HG02981 (cell line): ENCODE measurements at regions not wholly inside any gene's neighbourhood (a gene's known extent, or its start where the extent isn't known, plus 50 kb on each side); places are given as distances from the start of the nearest gene placed in this dataset.

Experiments used
- ATAC-seq: cut with Tn5 transposase; IDR thresholded peaks from one replicate; pipeline ENCODE4 v1.9.1; 2021; ENCODE audit warnings: mild to moderate bottlenecking, moderate library complexity; ENCODE audit not compliant: unreplicated experiment

DNA sequence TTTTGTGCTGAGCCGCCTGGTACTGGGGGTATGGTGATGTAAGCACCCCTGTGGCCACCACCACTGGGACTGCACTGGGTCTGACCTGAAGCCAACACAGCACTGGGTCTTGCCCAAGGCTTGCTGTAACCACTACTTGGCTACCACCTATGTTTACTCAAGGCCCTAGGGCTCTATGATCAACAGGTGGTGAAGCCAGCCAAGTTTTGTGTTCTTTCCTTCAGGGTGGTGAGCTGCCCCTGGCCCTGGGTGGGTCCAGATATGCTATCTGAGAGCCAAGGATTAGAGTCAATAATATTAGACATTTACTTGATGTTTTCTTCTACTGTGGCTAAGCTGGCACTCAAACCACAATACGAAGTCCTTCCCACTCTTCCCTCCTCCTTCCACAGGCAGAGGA, 55.1 kb upstream of the PAGE4 start:
- ATAC-seq, result no peak

GRCh38 chrX:49767236-49767635, 61.9 kb upstream of the PAGE4 start:
- ATAC-seq, result no peak

- no peak for ATAC-seq
These were observed 66.5 kb upstream of the PAGE1 start for GRCh38 chrX:49762175-49762720.

DNA sequence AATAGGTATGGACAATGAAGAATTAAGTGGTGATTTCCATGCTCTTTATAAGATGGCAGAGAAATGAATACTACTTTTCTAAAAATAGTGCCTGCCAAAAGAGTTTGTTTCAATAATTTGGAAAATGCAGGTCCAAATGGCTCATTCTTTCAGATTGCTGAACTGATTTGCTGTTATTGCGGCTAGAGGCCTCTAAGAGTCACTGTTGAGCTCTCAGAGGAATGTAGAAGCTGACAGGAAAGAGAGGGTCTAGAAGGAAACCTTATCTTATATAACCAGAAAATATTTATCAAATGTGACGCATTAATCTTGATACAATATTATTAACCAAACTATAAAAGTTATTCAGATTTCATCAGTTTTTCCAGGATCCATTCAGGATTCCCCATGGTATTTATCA, 65.7 kb upstream of the PAGE1 start:
- ATAC-seq, result no peak

DNA sequence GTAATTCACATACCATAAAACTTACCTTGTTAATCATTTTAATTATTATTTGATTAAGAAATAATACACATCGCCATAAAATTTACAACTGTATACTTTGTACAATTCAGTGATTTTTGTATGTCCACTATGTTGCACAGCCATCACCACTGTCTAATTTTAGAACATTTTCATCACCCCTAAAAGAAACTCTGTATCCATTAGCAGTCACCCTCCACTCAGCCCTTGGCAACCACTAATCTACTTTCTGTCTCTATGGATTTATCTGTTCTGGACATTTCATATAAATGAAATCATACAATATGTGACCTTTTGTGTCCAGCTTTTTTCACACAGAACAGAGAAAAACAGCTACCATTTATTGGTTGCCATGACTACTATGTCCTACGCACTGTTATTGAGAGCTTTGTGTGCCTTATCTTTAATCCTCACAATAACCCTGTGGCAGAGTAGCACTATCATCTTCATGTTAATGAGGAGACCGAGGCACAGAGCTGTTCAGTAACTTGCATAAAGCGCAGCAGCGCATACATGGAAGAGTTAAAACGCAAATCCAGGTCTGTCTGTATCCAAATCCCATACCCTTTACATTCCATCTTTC, 64.6 kb upstream of the PAGE1 start:
- ATAC-seq, result no peak

DNA sequence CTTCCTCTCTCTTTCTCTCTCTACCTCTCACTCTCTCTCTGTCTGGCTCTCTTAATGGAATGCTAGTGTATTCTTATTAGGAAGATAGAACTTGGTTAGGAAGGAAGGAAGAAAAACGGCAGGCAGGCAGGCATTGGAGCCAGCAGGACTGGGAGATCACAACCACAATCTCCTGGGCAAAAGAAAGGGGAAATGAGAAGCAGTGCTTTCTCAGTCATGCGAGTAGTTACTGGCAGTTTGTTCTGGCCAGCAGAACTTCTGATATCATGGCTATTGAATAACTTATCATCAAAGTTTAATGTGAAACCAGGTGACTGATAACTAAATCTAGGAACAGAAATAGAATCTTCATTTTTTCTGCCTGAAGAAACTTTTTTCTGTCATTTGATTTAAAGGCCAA, 60.9 kb upstream of the PAGE1 start:
- no peak for ATAC-seq

DNA sequence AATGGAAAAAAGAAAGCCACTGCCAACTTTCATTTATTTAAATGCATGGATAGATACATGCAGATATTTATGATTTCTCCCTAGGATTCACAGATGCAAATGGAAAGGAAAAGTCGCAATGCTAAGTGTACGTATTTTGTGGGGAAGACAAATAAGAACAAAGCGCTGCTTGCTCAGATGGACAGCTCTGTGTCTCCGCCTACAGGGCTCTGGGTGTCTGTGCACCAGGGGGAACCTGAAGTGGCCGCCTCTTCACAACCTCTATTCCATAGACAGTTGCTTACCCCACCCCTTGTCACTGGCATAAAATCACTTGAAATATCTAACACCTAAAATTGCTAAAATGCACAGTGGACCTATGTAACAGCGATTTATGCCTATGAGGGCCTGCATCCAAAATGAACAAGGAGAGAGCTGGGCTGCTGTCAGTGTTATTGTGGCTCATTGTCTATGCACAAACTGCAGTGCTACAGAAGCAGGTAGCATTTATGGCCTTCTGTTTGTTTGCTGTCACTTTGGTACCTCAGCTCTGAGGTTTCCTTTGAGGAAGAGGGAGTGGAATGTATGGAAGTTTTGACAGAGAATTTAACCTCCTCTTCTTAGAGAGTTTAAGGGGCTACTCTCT, 58.6 kb upstream of the PAGE1 start:
- peak; percentile 54 for ATAC-seq

DNA sequence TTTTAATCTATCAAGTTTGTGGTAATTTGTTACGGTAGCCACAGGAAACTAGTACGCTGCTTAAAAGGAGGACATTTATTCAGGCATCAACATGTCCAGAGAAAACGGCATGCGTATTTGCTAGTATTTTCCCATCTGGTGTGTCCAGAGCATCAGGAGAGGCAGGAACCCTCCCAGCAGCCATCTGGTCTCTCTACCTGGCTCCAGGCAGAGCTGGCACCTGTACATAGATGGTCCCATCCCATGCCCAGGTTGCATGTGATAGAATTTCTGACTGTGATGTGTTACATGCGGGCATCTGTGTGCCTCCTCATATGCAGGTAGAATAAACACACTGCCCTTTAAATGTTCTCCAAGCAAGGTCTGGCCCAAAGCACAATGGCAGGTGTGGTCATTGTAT, 57.9 kb upstream of the PAGE1 start:
- no peak for ATAC-seq

GRCh38 chrX:49748211-49748956, 52.6 kb upstream of the PAGE1 start:
- no peak for ATAC-seq

- no peak for ATAC-seq
These were observed 50.5 kb upstream of the PAGE1 start for GRCh38 chrX:49746306-49746705.
